ENCODE measurements at regions not wholly inside any gene's neighbourhood (a gene's known extent, or its start where the extent isn't known, plus 50 kb on each side); places are given as distances from the start of the nearest gene placed in this dataset.
A peak's percentile ranks its signal among the peaks of the same experiment; 100 is the strongest.

GRCh38 chr9:20111173-20111843 lies 322.5 kb upstream of the SLC24A2 start:
- no peak for DNase-seq

GRCh38 chr9:20095430-20096092 lies 306.7 kb upstream of the SLC24A2 start:
- DNase-seq: no peak

GRCh38 chr9:20092561-20092960 lies 303.7 kb upstream of the SLC24A2 start:
- no peak for DNase-seq

GRCh38 chr9:20087481-20087880 lies 298.6 kb upstream of the SLC24A2 start:
- DNase-seq: no peak

- DNase-seq: no peak
Measured at GRCh38 chr9:20085842-20086241, 297.0 kb upstream of the SLC24A2 start.

- DNase-seq: no peak
Measured at GRCh38 chr9:20084125-20084524, 295.3 kb upstream of the SLC24A2 start.

GRCh38 chr9:20083390-20083789 lies 294.6 kb upstream of the SLC24A2 start:
- no peak for DNase-seq

- no peak for DNase-seq
Measured at GRCh38 chr9:20082831-20083230, 294.0 kb upstream of the SLC24A2 start.

- DNase-seq: no peak
Measured at GRCh38 chr9:20082406-20082805, 293.6 kb upstream of the SLC24A2 start.

GRCh38 chr9:20078246-20078645 lies 289.4 kb upstream of the SLC24A2 start:
- no peak for DNase-seq

GRCh38 chr9:20074291-20074690 lies 285.5 kb upstream of the SLC24A2 start:
- no peak for DNase-seq

GRCh38 chr9:20070336-20070735 lies 281.5 kb upstream of the SLC24A2 start:
- DNase-seq: no peak

- DNase-seq: no peak
Measured at GRCh38 chr9:20065796-20066700, 277.2 kb upstream of the SLC24A2 start.

GRCh38 chr9:20065046-20065445 lies 276.2 kb upstream of the SLC24A2 start:
- DNase-seq: no peak

- DNase-seq: no peak
Measured at GRCh38 chr9:20054734-20055133, 265.9 kb upstream of the SLC24A2 start.

- DNase-seq: peak; percentile 16
Measured at GRCh38 chr9:20048985-20049384, 260.1 kb upstream of the SLC24A2 start.

- DNase-seq: no peak
Measured at GRCh38 chr9:20048437-20048836, 259.6 kb upstream of the SLC24A2 start.

GRCh38 chr9:20044686-20045085 lies 255.8 kb upstream of the SLC24A2 start:
- no peak for DNase-seq

GRCh38 chr9:20043461-20043860 lies 254.6 kb upstream of the SLC24A2 start:
- DNase-seq: no peak

- DNase-seq: no peak
Measured at GRCh38 chr9:20043035-20043434, 254.2 kb upstream of the SLC24A2 start.

- no peak for DNase-seq
Measured at GRCh38 chr9:20042128-20042711, 253.4 kb upstream of the SLC24A2 start.

GRCh38 chr9:20041697-20042081 lies 252.9 kb upstream of the SLC24A2 start:
- DNase-seq: no peak

GRCh38 chr9:20040991-20041696 lies 252.3 kb upstream of the SLC24A2 start:
- DNase-seq: no peak

Measured in hematopoietic multipotent progenitor cell treated with erythropoietin and hydrocortisone succinate and interleukin-3 and kit ligand, for 6 days (in vitro differentiated cells).